Activated CD8-positive, alpha-beta memory T cell treated with anti-CD3 and anti-CD28 coated beads for 4 hours (primary cell): ENCODE measurements at regions not wholly inside any gene's neighbourhood (a gene's known extent, or its start where the extent isn't known, plus 50 kb on each side); places are given as distances from the start of the nearest gene placed in this dataset.

Source experiments
- DNase-seq, 2 donors: peaks; one replicate each; pipeline ENCODE4 v3.0.0-alpha.2; 2020; ENCODE audit warnings: low read depth in 2 of 2

GRCh38 chr4:145346081-145346480, 135.6 kb upstream of the SMAD1 start:
- no peak for DNase-seq

GRCh38 chr4:145345401-145345800, 136.3 kb upstream of the SMAD1 start:
- no peak for DNase-seq

GRCh38 chr4:145341381-145341780, 140.3 kb upstream of the SMAD1 start:
- no peak for DNase-seq

GRCh38 chr4:145340071-145340675, 141.5 kb upstream of the SMAD1 start:
- DNase-seq, result no peak

GRCh38 chr4:145339075-145339725, 142.5 kb upstream of the SMAD1 start:
- no peak for DNase-seq

- no peak for DNase-seq
These were observed 143.1 kb upstream of the SMAD1 start for GRCh38 chr4:145338568-145338967.

- no peak for DNase-seq
These were observed 144.3 kb upstream of the SMAD1 start for GRCh38 chr4:145337391-145337790.

GRCh38 chr4:145333786-145334185, 147.9 kb upstream of the SMAD1 start:
- no peak for DNase-seq

GRCh38 chr4:145326491-145326890, 146.1 kb upstream of the OTUD4 start:
- no peak for DNase-seq

GRCh38 chr4:145324161-145324560, 143.8 kb upstream of the OTUD4 start:
- no peak for DNase-seq

GRCh38 chr4:145320294-145320693, 139.9 kb upstream of the OTUD4 start:
- no peak for DNase-seq

GRCh38 chr4:145319751-145320150, 139.4 kb upstream of the OTUD4 start:
- no peak for DNase-seq

GRCh38 chr4:145316897-145317574, 136.6 kb upstream of the OTUD4 start:
- DNase-seq, result no peak

- DNase-seq, result no peak
These were observed 135.4 kb upstream of the OTUD4 start for GRCh38 chr4:145315811-145316225.

- no peak for DNase-seq
These were observed 128.2 kb upstream of the OTUD4 start for GRCh38 chr4:145308598-145308997.

- DNase-seq, result no peak
These were observed 127.5 kb upstream of the OTUD4 start for GRCh38 chr4:145307763-145308430.

- no peak for DNase-seq
These were observed 126.7 kb upstream of the OTUD4 start for GRCh38 chr4:145307120-145307519.

- no peak for DNase-seq
These were observed 122.3 kb upstream of the OTUD4 start for GRCh38 chr4:145302725-145303124.

- DNase-seq, result no peak
These were observed 121.1 kb upstream of the OTUD4 start for GRCh38 chr4:145301386-145302080.

GRCh38 chr4:145299380-145300076, 119.1 kb upstream of the OTUD4 start:
- DNase-seq, result peak; percentile 29 to 63

GRCh38 chr4:145298885-145299284, 118.5 kb upstream of the OTUD4 start:
- DNase-seq, result no peak
